Panc1 (cell line): ENCODE measurements at regions not wholly inside any gene's neighbourhood (a gene's known extent, or its start where the extent isn't known, plus 50 kb on each side); places are given as distances from the start of the nearest gene placed in this dataset.

ENCODE experiments used
- ATAC-seq: fragments of 200-7000 bp; cut with Tn5 transposase; 2 replicates; pipeline ENCODE4 v1.9.1; 2020; ENCODE audit warnings: mild to moderate bottlenecking, moderate library complexity
- BruUV-seq: library from RNA; stranded (reverse); fragments of 400-500 nt; replicated peaks from 2 replicates; lab custom pipeline; 2021; lab: Mats Ljungman, UMichigan
- CTCF ChIA-PET: fragments of 300-600 bp; sonication (Branson Sonifier 250); formaldehyde crosslinking; loops from one replicate; lab custom pipeline; 2022; ENCODE audit warnings: antibody characterized with exemption; lab: Charles Lee
- POLR2A ChIA-PET: fragments of 300-600 bp; sonication (Branson Sonifier 250); formaldehyde crosslinking; loops from one replicate; lab custom pipeline; 2022; ENCODE audit warnings: antibody characterized with exemption; lab: Charles Lee
- DNase-seq: peaks from one replicate; pipeline ENCODE4 v3.0.0-alpha.2; 2010; ENCODE audit warnings: low read depth, low spot score
- H3K27ac ChIP-seq: 2 replicates; pipeline ENCODE4 v1.5.1; 2011; ENCODE audit warnings: mild to moderate bottlenecking, low read length, inconsistent platforms
- H3K27me3 ChIP-seq: fragments of 200-500 bp; sonication (Bioruptor generic); 2 replicates; pipeline ENCODE4 v1.6.0; 2014; ENCODE audit warnings: low read length, inconsistent platforms; ENCODE audit not compliant: control insufficient read depth, insufficient read depth
- H3K36me3 ChIP-seq: fragments of 200-500 bp; sonication (Bioruptor generic); 2 replicates; pipeline ENCODE4 v1.5.1; 2014; ENCODE audit warnings: inconsistent platforms, mild to moderate bottlenecking, low read length, moderate library complexity; ENCODE audit not compliant: control insufficient read depth, insufficient read depth
- H3K4me1 ChIP-seq: 2 replicates; pipeline ENCODE4 v1.5.1; 2011; ENCODE audit warnings: inconsistent platforms, mild to moderate bottlenecking, low read length, moderate library complexity; ENCODE audit not compliant: control insufficient read depth, insufficient read depth
- H3K4me3 ChIP-seq, 2 experiments: 2 replicates each; pipeline ENCODE4 v1.5.1; 2011 to 2012; ENCODE audit warnings: low read depth in 2 of 2, low read length in 2 of 2, mild to moderate bottlenecking in 2 of 2, inconsistent platforms in 1 of 2, moderate library complexity in 1 of 2
- H3K9me3 ChIP-seq: fragments of 200-500 bp; sonication (Bioruptor generic); 2 replicates; pipeline ENCODE4 v1.5.1; 2014; ENCODE audit warnings: low read depth, mild to moderate bottlenecking, inconsistent platforms, low read length, moderate library complexity; ENCODE audit not compliant: control insufficient read depth, insufficient read depth
- POLR2AphosphoS5 ChIP-seq: IDR thresholded peaks from 2 replicates; pipeline ENCODE4 v1.6.1; 2012; ENCODE audit warnings: mild to moderate bottlenecking, low read depth, low read length, moderate library complexity
- SIN3A ChIP-seq: IDR thresholded peaks from 2 replicates; pipeline ENCODE4 v1.6.1; 2012; ENCODE audit warnings: low read depth, mild to moderate bottlenecking, low read length, moderate library complexity, borderline replicate concordance; ENCODE audit not compliant: insufficient read depth
- TCF7L2 ChIP-seq: IDR thresholded peaks from 2 replicates; pipeline ENCODE4 v1.6.1; 2011; ENCODE audit warnings: mild to moderate bottlenecking, low read depth, low read length, inconsistent platforms
- in situ Hi-C: cut with HindIII; loops from 2 replicates; pipeline ENCODE4 v1.10.0; 2016; ENCODE audit warnings: low sequenced_read_pairs, low pct_unique_long_range_greater_than_20kb
- intact Hi-C: fragments of 100-400 bp; cut with micrococcal nuclease; formaldehyde crosslinking; loops from one replicate; pipeline ENCODE4 v1.10.0; 2022; ENCODE audit not compliant: unreplicated experiment
- TF ChIP-seq, protein P1 (sequence below): fragments of 450-650 bp; IDR thresholded peaks from 2 replicates; pipeline ENCODE4 v1.5.1; 2017; ENCODE audit warnings: mild to moderate bottlenecking
- TF ChIP-seq, protein P2 (sequence below), 2 experiments: IDR thresholded peaks; 2 replicates each; pipeline ENCODE4 v1.6.1; 2011 to 2012; ENCODE audit warnings: low read depth in 2 of 2, control low read depth in 1 of 2, low read length in 1 of 2, mild to moderate bottlenecking in 1 of 2, moderate library complexity in 1 of 2; ENCODE audit not compliant: insufficient read depth in 1 of 2

DNA sequence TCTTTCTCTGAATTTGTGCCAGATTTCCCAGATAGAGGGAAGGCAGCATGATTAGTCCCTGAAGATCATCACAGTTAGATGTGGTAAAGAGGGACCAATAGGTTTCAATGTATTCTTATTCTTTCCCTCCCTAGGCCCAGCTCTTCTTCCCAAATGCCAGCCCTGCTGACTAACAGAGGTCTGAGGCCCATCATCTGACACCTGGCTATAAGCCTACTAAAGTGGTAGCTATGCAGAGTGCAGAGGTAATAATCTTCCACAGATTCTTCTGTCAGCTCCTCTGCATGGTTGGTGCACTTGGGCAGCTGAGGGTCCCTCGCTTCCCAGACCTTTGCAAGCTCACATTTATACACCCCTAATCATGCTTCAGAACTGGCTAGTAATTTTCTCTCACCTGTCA lies 63.7 kb upstream of the PZP start:
- TF ChIP-seq, protein P1, sequence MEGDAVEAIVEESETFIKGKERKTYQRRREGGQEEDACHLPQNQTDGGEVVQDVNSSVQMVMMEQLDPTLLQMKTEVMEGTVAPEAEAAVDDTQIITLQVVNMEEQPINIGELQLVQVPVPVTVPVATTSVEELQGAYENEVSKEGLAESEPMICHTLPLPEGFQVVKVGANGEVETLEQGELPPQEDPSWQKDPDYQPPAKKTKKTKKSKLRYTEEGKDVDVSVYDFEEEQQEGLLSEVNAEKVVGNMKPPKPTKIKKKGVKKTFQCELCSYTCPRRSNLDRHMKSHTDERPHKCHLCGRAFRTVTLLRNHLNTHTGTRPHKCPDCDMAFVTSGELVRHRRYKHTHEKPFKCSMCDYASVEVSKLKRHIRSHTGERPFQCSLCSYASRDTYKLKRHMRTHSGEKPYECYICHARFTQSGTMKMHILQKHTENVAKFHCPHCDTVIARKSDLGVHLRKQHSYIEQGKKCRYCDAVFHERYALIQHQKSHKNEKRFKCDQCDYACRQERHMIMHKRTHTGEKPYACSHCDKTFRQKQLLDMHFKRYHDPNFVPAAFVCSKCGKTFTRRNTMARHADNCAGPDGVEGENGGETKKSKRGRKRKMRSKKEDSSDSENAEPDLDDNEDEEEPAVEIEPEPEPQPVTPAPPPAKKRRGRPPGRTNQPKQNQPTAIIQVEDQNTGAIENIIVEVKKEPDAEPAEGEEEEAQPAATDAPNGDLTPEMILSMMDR: no peak
- TF ChIP-seq SIN3A (no peak), TCF7L2 (no peak), POLR2AphosphoS5 (no peak)
- TF ChIP-seq, protein P2, sequence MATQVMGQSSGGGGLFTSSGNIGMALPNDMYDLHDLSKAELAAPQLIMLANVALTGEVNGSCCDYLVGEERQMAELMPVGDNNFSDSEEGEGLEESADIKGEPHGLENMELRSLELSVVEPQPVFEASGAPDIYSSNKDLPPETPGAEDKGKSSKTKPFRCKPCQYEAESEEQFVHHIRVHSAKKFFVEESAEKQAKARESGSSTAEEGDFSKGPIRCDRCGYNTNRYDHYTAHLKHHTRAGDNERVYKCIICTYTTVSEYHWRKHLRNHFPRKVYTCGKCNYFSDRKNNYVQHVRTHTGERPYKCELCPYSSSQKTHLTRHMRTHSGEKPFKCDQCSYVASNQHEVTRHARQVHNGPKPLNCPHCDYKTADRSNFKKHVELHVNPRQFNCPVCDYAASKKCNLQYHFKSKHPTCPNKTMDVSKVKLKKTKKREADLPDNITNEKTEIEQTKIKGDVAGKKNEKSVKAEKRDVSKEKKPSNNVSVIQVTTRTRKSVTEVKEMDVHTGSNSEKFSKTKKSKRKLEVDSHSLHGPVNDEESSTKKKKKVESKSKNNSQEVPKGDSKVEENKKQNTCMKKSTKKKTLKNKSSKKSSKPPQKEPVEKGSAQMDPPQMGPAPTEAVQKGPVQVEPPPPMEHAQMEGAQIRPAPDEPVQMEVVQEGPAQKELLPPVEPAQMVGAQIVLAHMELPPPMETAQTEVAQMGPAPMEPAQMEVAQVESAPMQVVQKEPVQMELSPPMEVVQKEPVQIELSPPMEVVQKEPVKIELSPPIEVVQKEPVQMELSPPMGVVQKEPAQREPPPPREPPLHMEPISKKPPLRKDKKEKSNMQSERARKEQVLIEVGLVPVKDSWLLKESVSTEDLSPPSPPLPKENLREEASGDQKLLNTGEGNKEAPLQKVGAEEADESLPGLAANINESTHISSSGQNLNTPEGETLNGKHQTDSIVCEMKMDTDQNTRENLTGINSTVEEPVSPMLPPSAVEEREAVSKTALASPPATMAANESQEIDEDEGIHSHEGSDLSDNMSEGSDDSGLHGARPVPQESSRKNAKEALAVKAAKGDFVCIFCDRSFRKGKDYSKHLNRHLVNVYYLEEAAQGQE (IDR thresholded peaks at IDR 0.05; ENCODE audit: insufficient read depth in 1 of 2, low read depth in 2 of 2, low read length in 1 of 2): no peak
- H3K4me1 ChIP-seq: no peaks in the 10 kb centered on the region
- no TSS peak for BruUV-seq
- CTCF ChIA-PET: no interaction called here
- H3K9me3 ChIP-seq: no peaks in the 10 kb centered on the region
- POLR2A ChIA-PET: no interaction called here
- H3K36me3 ChIP-seq: no peaks in the 10 kb centered on the region
- H3K27ac ChIP-seq: no peak overlapping the region
- H3K27me3 ChIP-seq: no peaks in the 10 kb centered on the region; the same call in 1 of the 2 replicates
- ATAC-seq (no peak), DNase-seq (no peak)
- in situ Hi-C loops (no loop called here), intact Hi-C loops (no loop called here)
- no peak overlapping the region for H3K4me3 ChIP-seq

DNA sequence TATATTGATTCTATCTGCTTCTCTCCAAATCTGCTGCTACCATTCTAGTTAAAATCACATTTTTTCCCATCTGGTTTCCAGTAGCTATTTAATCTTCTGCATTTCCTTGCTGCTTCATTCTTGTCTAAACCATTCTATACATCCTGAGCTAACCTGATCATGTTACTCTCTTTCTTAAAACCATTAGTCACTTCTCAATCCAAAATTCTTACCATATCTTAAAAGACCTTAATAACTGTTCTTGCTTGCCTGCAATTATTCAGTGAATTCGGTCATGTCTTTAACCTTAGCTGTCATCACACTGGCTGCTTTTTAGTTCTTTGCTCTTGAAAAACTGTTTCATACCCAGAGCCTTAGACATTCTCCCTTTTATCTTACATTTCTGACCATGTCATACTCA lies 56.4 kb upstream of the PZP start:
- no peak overlapping the region for H3K4me3 ChIP-seq
- H3K27ac ChIP-seq: no peak overlapping the region
- intact Hi-C loops (no loop called here), in situ Hi-C loops (no loop called here)
- TF ChIP-seq, protein P2 (IDR thresholded peaks at IDR 0.05; ENCODE audit: insufficient read depth in 1 of 2, low read depth in 2 of 2, low read length in 1 of 2): no peak
- TF ChIP-seq, protein P1: no peak
- TF ChIP-seq POLR2AphosphoS5: no peak
- no peak for TF ChIP-seq SIN3A
- no peak for TF ChIP-seq TCF7L2
- H3K36me3 ChIP-seq: no peaks in the 10 kb centered on the region
- DNase-seq (no peak), ATAC-seq (no peak)
- H3K9me3 ChIP-seq: no peaks in the 10 kb centered on the region
- H3K4me1 ChIP-seq: no peaks in the 10 kb centered on the region
- POLR2A ChIA-PET: no interaction called here
- BruUV-seq: no TSS peak
- H3K27me3 ChIP-seq: peaks cover 2% of the 10 kb centered on the region; the same call in 1 of the 2 replicates
- CTCF ChIA-PET: no interaction called here
